ENCODE measurements at regions not wholly inside any gene's neighbourhood (a gene's known extent, or its start where the extent isn't known, plus 50 kb on each side); places are given as distances from the start of the nearest gene placed in this dataset.
"Not testable (repeated sequence)": the region's sequence is repeated elsewhere in the genome, so short reads cannot be mapped to it uniquely, and the experiment has no call there.

DNA sequence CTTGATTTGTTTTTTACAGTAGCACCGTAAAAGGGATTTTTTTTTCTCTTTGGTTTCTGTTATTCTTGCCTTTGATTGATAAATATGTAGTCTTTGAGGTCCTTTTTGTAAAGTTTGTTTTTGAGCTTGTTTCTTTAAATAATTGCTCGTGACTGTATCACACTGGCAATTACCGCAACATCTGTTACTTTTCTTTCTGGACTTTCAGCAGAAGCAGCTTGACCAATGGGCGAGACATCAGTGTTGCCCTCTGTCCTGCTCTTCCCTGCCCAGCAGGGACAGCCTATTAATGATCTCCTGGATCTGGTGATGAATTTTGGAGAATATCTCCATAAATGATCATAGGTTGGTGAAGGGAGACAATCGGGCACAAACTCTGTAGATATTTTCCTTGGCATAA, 74.9 kb downstream of the TDRD15 start (continued):
- TF ChIP-seq BCL6B (tag by site-specific recombination; IDR thresholded peaks at IDR 0.05), result no peak
- no peak for TF ChIP-seq BCL11B (tag by site-specific recombination; IDR thresholded peaks at IDR 0.05; ENCODE audit: low read depth)
- no peak for TF ChIP-seq WT1 (tag by site-specific recombination; IDR thresholded peaks at IDR 0.05)
- TF ChIP-seq ZNF571 (tag by site-specific recombination; IDR thresholded peaks at IDR 0.05), result no peak
- TF ChIP-seq ZNF10 (tag by site-specific recombination; IDR thresholded peaks at IDR 0.05), result no peak
- TF ChIP-seq PRDM1 (tag by site-specific recombination; IDR thresholded peaks at IDR 0.05), result no peak
- TF ChIP-seq SETDB1 (IDR thresholded peaks at IDR 0.05; ENCODE audit: insufficient read length, low read length), result no peak

DNA sequence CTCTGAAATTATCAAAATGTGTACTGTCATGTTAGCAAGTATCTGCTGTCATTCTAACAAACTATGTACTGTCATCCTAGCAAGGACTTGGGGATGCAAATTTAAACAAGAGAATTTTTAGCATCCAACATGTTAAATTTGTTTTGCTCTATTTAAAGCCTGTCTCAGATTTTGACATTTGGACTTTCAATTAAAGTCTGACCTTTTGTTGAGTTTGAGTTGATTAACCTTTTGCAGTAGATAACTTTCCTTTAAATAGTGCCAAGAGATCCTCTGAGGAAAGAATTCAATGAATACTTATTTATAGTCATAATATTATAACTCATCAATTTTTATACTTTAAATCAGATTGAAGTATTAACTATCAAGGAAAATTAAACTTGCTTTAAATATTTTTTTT, 80.2 kb downstream of the TDRD15 start:
- Histone ChIP-seq H3K4me1 (ENCODE audit: control insufficient read depth, insufficient read depth, low read length) (no peaks in the 10 kb centered on the region), H3K27ac (ENCODE audit: extremely low read depth, low read depth, low read length) (no peak overlapping the region), H3K9me3 (ENCODE audit: control insufficient read depth, insufficient read depth, low read depth, low read length) (no peaks in the 10 kb centered on the region), H3K36me3 (ENCODE audit: control insufficient read depth in 2 of 2, insufficient read depth in 1 of 2, low read length in 2 of 2) (no peaks in the 10 kb centered on the region), H3K4me3 (ENCODE audit: low read depth, low read length) (no peak overlapping the region)
- TF ChIP-seq SCRT2 (tag by site-specific recombination; IDR thresholded peaks at IDR 0.05), result no peak
- no peak for TF ChIP-seq SCRT1 (tag by site-specific recombination; IDR thresholded peaks at IDR 0.05; ENCODE audit: borderline replicate concordance)
- TF ChIP-seq, protein P1, sequence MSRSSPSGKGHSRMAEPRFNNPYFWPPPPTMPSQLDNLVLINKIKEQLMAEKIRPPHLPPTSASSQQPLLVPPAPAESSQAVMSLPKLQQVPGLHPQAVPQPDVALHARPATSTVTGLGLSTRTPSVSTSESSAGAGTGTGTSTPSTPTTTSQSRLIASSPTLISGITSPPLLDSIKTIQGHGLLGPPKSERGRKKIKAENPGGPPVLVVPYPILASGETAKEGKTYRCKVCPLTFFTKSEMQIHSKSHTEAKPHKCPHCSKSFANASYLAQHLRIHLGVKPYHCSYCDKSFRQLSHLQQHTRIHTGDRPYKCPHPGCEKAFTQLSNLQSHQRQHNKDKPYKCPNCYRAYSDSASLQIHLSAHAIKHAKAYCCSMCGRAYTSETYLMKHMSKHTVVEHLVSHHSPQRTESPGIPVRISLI (tag by site-specific recombination; IDR thresholded peaks at IDR 0.05), result no peak
- TF ChIP-seq ZNF747 (tag by site-specific recombination; IDR thresholded peaks at IDR 0.05), result no peak
- no peak for TF ChIP-seq ZXDB (tag by site-specific recombination; IDR thresholded peaks at IDR 0.05)
- TF ChIP-seq ZNF26 (tag by site-specific recombination; IDR thresholded peaks at IDR 0.05), result no peak
- TF ChIP-seq REPIN1 (tag by site-specific recombination; IDR thresholded peaks at IDR 0.05; ENCODE audit: low read depth), result no peak
- TF ChIP-seq ZIC2 (tag by site-specific recombination; IDR thresholded peaks at IDR 0.05), result no peak
- TF ChIP-seq ZNF610 (tag by site-specific recombination; IDR thresholded peaks at IDR 0.05; ENCODE audit: borderline replicate concordance), result no peak
- no peak for TF ChIP-seq ZNF140 (tag by site-specific recombination; IDR thresholded peaks at IDR 0.05)
- TF ChIP-seq, protein P2, sequence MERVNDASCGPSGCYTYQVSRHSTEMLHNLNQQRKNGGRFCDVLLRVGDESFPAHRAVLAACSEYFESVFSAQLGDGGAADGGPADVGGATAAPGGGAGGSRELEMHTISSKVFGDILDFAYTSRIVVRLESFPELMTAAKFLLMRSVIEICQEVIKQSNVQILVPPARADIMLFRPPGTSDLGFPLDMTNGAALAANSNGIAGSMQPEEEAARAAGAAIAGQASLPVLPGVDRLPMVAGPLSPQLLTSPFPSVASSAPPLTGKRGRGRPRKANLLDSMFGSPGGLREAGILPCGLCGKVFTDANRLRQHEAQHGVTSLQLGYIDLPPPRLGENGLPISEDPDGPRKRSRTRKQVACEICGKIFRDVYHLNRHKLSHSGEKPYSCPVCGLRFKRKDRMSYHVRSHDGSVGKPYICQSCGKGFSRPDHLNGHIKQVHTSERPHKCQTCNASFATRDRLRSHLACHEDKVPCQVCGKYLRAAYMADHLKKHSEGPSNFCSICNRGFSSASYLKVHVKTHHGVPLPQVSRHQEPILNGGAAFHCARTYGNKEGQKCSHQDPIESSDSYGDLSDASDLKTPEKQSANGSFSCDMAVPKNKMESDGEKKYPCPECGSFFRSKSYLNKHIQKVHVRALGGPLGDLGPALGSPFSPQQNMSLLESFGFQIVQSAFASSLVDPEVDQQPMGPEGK (tag by site-specific recombination; IDR thresholded peaks at IDR 0.05), result no peak
- ChIA-PET POLR2A (no interaction called here), CTCF (no interaction called here)

GRCh38 chr2:21214085-21214484, 90.3 kb downstream of the TDRD15 start:
- H3K4me3 ChIP-seq (ENCODE audit: low read depth, low read length); H3K36me3 ChIP-seq (ENCODE audit: control insufficient read depth in 2 of 2, insufficient read depth in 1 of 2, low read length in 2 of 2); H3K27ac ChIP-seq (ENCODE audit: extremely low read depth, low read depth, low read length); POLR2A ChIA-PET; H3K4me1 ChIP-seq (ENCODE audit: control insufficient read depth, insufficient read depth, low read length); CTCF ChIA-PET; H3K9me3 ChIP-seq (ENCODE audit: control insufficient read depth, insufficient read depth, low read depth, low read length): not testable (repeated sequence)

All from HEK293 (cell line).